Activated naive CD8-positive, alpha-beta T cell treated with anti-CD3 and anti-CD28 coated beads, Interleukin-2, amount 50 U/mL, for 24 hours (primary cell): ENCODE measurements at regions not wholly inside any gene's neighbourhood (a gene's known extent, or its start where the extent isn't known, plus 50 kb on each side); places are given as distances from the start of the nearest gene placed in this dataset.

Experiments used
- ATAC-seq: fragments of 150-1000 bp; cut with Tn5 transposase; one replicate; pipeline ENCODE4 v1.10.0; 2021
- DNase-seq: peaks from one replicate; pipeline ENCODE4 v3.0.0; 2021
- H3K27ac Mint-ChIP-seq: one replicate; pipeline ENCODE4 v1.8.0; 2021; ENCODE audit warnings: mild to moderate bottlenecking, mixed read lengths
- H3K27me3 Mint-ChIP-seq: one replicate; pipeline ENCODE4 v1.8.0; 2021; ENCODE audit warnings: mixed read lengths
- H3K36me3 Mint-ChIP-seq: one replicate; pipeline ENCODE4 v1.8.0; 2021; ENCODE audit warnings: low read depth, mixed read lengths
- H3K4me1 Mint-ChIP-seq: one replicate; pipeline ENCODE4 v1.8.0; 2021; ENCODE audit warnings: mixed read lengths
- H3K4me3 Mint-ChIP-seq: one replicate; pipeline ENCODE4 v1.8.0; 2021; ENCODE audit warnings: mild to moderate bottlenecking, moderate library complexity, mixed read lengths
- H3K9me3 Mint-ChIP-seq: one replicate; pipeline ENCODE4 v1.8.0; 2021; ENCODE audit warnings: mixed read lengths

DNA sequence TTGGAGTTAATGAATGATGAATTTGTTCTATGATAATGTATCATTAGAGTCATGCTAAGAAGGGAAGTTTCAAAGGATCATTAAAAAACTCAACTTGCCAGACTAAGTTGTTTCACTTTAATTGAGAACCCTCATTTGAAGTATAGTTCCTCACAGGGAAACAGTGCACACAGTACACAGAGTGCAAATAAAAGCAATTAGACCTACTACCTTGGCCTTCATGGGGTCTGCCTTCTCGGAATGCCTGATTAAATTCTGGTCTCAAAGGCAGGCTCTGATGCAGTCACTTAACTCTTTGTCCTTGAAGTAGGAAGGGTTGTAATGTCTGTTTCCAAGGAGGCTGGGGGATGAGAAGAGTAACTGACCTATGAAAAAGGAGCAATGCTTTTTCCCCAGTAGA, 457.3 kb downstream of the TBC1D32 start:
- DNase-seq: no peak
- H3K4me3 Mint-ChIP-seq: no peak overlapping the region
- H3K27ac Mint-ChIP-seq: no peak overlapping the region
- no peaks in the 10 kb centered on the region for H3K4me1 Mint-ChIP-seq
- H3K27me3 Mint-ChIP-seq: no peaks in the 10 kb centered on the region
- H3K36me3 Mint-ChIP-seq: no peaks in the 10 kb centered on the region
- no peak for ATAC-seq
- peaks cover 6% of the 10 kb centered on the region for H3K9me3 Mint-ChIP-seq

DNA sequence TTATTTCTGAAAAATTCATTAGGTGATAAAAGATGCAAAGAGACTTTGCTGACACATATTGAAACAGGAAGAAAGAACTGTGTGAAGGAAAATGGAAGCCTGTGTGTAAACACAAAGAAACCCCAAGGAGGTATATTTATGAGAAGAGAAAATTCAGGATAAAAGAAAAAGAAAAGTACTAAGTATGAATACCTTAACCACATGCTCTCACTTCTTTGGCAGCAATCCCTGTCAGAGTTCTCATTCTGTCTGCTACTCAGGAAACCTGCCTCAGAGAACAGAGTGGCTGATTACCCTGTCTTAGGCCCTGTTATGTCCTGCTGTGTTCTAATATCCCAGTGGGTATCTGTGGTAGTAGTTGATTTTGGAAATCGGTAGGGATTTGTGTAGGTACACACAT, 457.9 kb downstream of the TBC1D32 start:
- H3K4me3 Mint-ChIP-seq: no peak overlapping the region
- no peak for ATAC-seq
- H3K27ac Mint-ChIP-seq: no peak overlapping the region
- no peak for DNase-seq
- no peaks in the 10 kb centered on the region for H3K27me3 Mint-ChIP-seq
- H3K9me3 Mint-ChIP-seq: peaks cover 6% of the 10 kb centered on the region
- no peaks in the 10 kb centered on the region for H3K4me1 Mint-ChIP-seq
- no peaks in the 10 kb centered on the region for H3K36me3 Mint-ChIP-seq

DNA sequence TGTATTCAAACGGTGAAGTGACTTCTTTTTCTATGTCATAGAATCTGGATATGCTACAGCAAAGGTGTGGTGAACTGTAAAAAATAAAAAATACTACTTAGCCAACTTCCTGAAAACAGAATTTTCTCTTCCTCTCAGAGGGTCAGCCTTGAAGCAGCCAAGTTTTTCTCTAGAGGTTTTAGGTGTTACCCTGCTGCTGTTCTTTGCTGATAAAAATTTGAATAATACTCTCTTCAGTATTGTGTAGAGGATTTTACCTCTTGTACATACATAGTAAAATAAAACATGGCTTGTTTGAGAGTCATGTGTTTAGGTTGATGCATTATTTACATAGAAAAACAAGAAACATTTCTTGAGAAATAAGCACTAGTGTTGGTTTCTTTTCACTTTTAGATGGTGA, 458.4 kb downstream of the TBC1D32 start:
- Mint-ChIP-seq H3K36me3 (no peaks in the 10 kb centered on the region), H3K4me3 (no peak overlapping the region), H3K27ac (no peak overlapping the region), H3K27me3 (no peaks in the 10 kb centered on the region), H3K4me1 (no peaks in the 10 kb centered on the region), H3K9me3 (peaks cover 6% of the 10 kb centered on the region)
- no peak for DNase-seq
- no peak for ATAC-seq

DNA sequence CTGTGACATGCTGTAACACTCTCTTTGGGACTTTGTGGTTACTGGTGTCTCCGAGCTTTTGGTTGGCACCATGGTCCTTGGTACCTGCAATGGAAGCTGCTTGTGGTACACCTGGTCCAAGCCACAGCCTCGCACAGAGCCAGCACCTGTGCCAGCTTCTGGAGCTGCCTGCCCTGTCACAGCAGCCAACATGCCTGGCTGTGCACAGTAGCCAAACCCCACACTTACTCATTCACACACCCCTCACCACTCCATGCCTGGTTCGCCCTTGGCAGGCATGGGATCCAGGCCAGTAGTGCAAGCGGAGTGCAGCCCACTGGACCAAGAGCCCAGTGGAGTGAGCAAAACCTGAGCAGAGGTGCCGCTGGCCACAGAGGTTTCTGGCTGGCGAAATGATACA, 459.9 kb downstream of the TBC1D32 start:
- Mint-ChIP-seq H3K9me3 (peaks cover 6% of the 10 kb centered on the region), H3K27ac (no peak overlapping the region), H3K4me1 (no peaks in the 10 kb centered on the region), H3K36me3 (no peaks in the 10 kb centered on the region), H3K4me3 (no peak overlapping the region), H3K27me3 (no peaks in the 10 kb centered on the region)
- ATAC-seq: no peak
- DNase-seq: no peak

DNA sequence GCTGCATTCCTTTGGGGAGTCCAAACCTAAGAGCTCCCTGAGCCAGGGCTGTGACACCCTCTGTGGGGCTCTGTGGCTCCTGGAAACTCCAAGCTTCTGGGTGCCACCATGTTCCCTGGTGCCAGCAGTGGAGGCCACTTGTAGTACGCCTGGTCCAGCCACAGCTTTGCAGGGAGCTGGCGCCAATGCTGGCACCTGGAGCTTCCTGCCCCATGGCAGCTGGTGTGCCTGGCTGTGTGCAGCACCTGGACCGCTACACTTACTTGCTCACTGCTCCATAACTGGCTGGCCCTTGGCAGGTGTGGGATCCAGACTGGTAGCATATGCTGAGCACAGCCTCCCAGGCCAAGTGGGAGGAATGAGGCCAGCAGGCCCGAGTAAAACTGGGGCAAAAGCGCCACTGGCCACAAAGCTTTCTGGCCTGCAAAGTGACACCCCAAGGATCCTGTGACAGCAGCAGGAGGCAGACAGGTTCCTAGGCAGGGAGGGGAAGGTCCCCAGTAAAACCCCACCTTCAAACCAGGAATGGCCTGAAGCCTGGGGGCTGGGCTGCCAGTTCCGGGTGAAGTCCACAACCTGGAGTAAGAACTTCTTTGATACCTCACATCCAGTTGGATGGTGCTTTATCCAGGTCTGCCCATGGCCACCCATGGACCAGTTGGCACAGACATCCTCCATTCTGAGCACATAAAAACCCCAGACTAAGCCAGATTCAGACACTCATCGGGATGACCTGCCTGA, 461.0 kb downstream of the TBC1D32 start:
- Mint-ChIP-seq H3K36me3 (no peaks in the 10 kb centered on the region), H3K9me3 (peaks cover 5% of the 10 kb centered on the region), H3K4me3 (no peak overlapping the region), H3K27ac (no peak overlapping the region), H3K27me3 (no peaks in the 10 kb centered on the region), H3K4me1 (no peaks in the 10 kb centered on the region)
- no peak for ATAC-seq
- DNase-seq: no peak

DNA sequence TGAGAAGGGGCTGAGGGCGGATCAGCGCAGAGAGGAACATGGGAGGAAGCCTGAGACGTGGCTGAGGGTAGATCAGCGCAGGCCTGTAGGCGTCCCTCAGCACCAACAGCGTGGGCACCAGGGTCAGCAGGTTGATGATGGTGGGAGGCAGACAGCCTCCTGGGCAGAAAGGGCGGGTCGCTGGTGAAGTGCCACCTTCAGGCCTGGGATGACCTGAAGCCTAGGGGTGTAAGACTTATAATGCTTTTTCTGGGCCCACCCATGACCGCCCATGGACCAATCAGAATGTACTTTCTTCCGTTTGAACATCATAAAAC, 462.1 kb downstream of the TBC1D32 start:
- H3K4me3 Mint-ChIP-seq: no peak overlapping the region

DNA sequence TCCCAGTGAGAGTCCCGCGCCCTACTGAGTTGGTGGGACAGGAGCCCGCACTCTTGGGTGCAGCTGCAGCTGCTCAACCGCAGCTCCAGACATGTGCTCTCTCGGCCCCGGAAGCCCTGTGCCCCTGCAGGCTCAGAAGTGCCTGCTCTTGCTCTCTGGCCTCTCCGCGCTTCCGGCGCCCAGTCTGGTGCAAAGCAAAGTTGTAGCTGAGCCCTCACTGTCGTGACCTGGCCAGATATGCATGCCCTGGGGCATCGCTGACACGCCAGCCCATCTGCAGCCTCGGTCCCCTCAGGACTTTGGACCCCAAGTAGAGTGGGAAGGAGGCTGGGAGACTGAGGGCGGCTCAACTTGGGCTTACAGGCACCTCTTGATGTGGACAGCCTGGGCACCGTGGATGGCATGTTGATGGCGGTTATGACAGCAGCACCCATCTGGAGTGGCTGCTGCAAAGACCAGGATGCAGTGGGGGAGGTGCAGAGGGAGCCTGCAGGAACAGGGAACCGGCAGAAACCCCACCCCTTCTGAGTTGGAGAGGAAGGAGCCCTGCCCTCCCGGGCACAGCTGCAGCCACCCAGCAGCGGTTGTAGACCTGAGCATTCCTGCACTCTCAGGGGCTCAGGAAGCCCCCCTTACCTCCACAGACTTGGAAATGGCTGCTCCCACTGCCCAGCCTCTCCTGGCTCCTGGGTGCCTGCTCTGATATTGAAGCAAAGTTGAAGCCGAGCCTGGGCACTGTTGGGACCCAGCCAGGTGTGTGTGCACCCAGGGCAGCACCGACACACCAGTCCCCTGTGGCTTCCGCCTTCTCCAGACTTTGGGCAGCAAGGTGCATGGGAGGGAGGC, 462.6 kb downstream of the TBC1D32 start:
- Mint-ChIP-seq H3K4me3 (no peak overlapping the region), H3K27ac (no peak overlapping the region), H3K27me3 (no peaks in the 10 kb centered on the region), H3K36me3 (no peaks in the 10 kb centered on the region), H3K4me1 (no peaks in the 10 kb centered on the region), H3K9me3 (no peaks in the 10 kb centered on the region)
- ATAC-seq (no peak), DNase-seq (no peak)

More for the DNA sequence above, 462.1 kb downstream of the TBC1D32 start:
- Mint-ChIP-seq H3K36me3 (no peaks in the 10 kb centered on the region), H3K27ac (no peak overlapping the region), H3K4me1 (no peaks in the 10 kb centered on the region), H3K27me3 (no peaks in the 10 kb centered on the region), H3K9me3 (no peaks in the 10 kb centered on the region)
- no peak for ATAC-seq
- no peak for DNase-seq

DNA sequence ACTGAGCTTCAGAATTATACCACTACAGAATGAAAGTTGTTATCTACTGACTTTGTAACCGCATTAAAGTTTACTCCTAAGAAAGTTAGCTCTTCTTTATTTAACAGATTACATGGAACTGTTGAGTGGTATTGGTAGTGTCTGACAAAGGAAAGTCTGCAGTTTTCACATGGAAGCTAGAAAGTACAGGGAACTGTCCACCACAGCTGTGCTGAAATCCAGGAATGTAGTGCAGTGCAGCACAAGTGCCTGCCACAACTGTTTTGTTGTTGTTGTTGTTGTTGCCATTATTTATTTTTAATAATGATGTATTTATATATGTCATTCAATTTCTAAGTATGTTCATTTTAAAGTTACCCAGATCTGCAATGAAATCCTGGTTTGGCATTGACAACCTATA, 464.9 kb downstream of the TBC1D32 start:
- no peaks in the 10 kb centered on the region for H3K4me1 Mint-ChIP-seq
- no peaks in the 10 kb centered on the region for H3K9me3 Mint-ChIP-seq
- DNase-seq (no peak), ATAC-seq (no peak)
- H3K4me3 Mint-ChIP-seq: no peak overlapping the region
- no peaks in the 10 kb centered on the region for H3K27me3 Mint-ChIP-seq
- H3K36me3 Mint-ChIP-seq: no peaks in the 10 kb centered on the region
- no peak overlapping the region for H3K27ac Mint-ChIP-seq

DNA sequence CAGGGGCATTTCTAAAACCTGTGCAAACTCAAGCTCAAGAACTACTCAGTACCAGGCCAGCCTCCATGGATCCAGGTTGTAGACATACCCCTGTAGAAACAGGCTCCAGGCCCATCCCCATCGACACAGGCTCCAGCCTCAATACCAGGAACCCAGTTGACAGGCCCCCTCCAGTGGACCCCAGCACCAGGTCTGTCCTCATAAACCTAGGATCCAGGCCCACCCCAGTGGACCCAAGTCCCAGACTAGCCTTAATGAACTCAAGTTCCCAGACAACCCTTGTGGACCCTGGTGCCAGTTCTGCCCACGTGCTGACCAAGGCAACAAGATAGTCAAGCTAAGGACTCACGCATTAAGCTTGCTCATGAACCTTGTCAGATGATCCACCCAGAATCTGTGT, 476.9 kb downstream of the TBC1D32 start:
- no peaks in the 10 kb centered on the region for H3K36me3 Mint-ChIP-seq
- H3K4me3 Mint-ChIP-seq: no peak overlapping the region
- no peaks in the 10 kb centered on the region for H3K27me3 Mint-ChIP-seq
- peaks cover 16% of the 10 kb centered on the region for H3K9me3 Mint-ChIP-seq
- no peak overlapping the region for H3K27ac Mint-ChIP-seq
- DNase-seq (no peak), ATAC-seq (no peak)
- no peaks in the 10 kb centered on the region for H3K4me1 Mint-ChIP-seq

DNA sequence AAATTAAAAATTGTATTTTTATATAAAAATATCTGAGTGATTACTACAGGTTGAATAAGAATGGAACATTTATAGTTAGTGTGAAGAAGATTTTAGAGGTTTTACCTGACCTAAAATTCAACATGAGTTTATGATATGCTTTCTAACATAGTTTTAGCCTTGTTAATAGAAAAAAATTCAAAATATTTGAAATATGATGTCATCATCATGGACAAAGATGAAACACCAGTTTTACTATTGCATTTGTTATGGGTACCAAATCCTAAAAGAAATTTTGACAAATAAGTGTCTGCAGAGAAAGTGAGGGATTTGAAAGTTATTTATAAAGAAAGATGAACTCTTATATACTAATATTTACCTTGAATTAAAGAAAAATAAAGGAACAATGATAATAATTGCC, 479.7 kb downstream of the TBC1D32 start:
- DNase-seq (no peak), ATAC-seq (no peak)
- H3K36me3 Mint-ChIP-seq: no peaks in the 10 kb centered on the region
- no peaks in the 10 kb centered on the region for H3K4me1 Mint-ChIP-seq
- H3K27me3 Mint-ChIP-seq: no peaks in the 10 kb centered on the region
- no peak overlapping the region for H3K27ac Mint-ChIP-seq
- no peak overlapping the region for H3K4me3 Mint-ChIP-seq
- peaks cover 10% of the 10 kb centered on the region for H3K9me3 Mint-ChIP-seq

DNA sequence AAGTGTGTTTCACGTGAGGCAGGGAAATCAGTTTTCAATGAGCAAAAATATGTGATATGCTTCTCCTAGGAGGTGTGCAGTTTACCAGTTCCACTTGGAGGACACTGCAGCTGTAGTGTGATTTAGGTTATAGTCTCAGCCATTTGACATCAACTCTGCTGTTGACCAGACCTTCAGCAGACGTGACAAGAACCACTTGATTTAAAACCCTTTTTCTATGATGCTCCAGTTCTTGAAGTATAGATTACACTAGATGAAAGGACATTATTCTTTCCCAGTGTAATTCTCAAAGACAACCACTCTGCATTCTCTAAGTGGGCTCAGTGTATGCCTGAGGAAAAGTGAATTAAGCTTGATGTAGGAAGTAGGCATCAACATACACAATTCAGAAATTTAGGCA, 480.8 kb downstream of the TBC1D32 start:
- DNase-seq (no peak), ATAC-seq (no peak)
- H3K9me3 Mint-ChIP-seq: peaks cover 9% of the 10 kb centered on the region
- H3K36me3 Mint-ChIP-seq: no peaks in the 10 kb centered on the region
- no peak overlapping the region for H3K27ac Mint-ChIP-seq
- no peaks in the 10 kb centered on the region for H3K27me3 Mint-ChIP-seq
- no peaks in the 10 kb centered on the region for H3K4me1 Mint-ChIP-seq
- H3K4me3 Mint-ChIP-seq: no peak overlapping the region

DNA sequence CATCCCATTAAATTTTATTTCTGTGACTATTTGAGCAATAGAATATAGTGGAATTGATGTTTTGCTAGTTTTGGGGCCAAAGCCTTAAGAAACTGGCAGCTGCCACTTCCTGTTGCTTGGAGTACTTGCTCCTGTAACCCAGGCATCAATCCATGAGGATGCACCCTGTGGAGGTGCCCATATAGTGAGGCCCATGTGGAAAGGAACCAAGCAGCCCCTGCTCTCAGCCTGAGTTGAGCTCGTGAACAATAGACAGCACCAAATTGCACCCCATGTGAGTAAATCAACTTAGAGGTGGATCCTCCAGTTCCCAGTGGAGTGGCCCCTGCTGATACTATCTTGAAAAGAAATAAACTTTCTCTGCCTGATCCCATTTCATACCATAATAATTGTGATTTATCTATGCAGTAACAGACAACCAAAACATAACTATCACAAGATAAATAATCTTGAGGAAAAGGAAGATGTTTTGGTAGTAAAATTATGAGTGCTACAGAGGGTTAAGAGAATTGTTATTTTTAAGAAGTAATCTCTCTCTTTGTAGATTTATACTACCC, 481.9 kb downstream of the TBC1D32 start:
- no peaks in the 10 kb centered on the region for H3K9me3 Mint-ChIP-seq
- H3K27ac Mint-ChIP-seq: no peak overlapping the region

DNA sequence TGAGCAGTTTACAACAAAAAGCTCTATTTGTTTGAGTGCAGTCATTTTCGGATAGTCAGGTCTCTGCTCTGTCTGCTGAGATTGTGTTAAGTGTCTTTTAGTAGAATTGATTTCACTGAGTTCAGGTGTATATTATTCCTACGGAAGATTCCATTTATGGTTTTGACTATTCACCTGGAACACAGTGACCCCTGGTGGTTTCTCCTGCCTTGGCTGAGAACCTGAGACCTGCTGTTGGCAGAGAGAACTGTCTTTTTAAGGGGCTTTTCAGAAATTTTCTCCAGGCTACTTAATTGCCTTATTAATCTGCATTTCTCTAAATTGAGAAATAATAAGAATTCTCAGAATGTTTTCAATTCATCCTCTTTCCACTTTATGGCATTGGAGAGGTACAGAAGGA, 508.0 kb downstream of the TBC1D32 start:
- no peaks in the 10 kb centered on the region for H3K9me3 Mint-ChIP-seq
- DNase-seq (peak; percentile 5), ATAC-seq (no peak)
- H3K36me3 Mint-ChIP-seq: no peaks in the 10 kb centered on the region
- no peak overlapping the region for H3K4me3 Mint-ChIP-seq
- no peak overlapping the region for H3K27ac Mint-ChIP-seq
- no peaks in the 10 kb centered on the region for H3K4me1 Mint-ChIP-seq
- H3K27me3 Mint-ChIP-seq: no peaks in the 10 kb centered on the region

More for the DNA sequence above, 481.9 kb downstream of the TBC1D32 start:
- Mint-ChIP-seq H3K4me3 (no peak overlapping the region), H3K4me1 (no peaks in the 10 kb centered on the region), H3K36me3 (no peaks in the 10 kb centered on the region), H3K27me3 (no peaks in the 10 kb centered on the region)
- DNase-seq (no peak), ATAC-seq (no peak)

DNA sequence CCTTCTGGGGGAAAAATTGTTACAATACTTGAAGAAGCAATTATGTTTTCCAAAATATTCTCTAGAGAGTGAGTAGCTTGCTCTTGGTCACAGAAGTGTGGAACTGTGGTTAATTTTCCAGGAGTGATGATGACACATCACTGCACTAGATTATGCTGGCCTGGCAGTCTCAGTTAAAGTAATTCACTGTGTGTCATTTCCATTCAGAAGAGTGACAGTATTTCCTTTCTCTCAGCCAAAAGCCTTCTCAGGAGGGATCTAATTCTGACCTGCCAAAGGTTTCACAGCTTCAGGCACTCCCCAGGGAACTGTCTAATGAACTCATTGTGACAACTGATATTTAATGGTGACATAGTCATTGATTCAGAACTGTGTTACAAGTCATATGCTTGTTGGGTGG, 517.5 kb downstream of the TBC1D32 start:
- ATAC-seq (no peak), DNase-seq (no peak)
- Mint-ChIP-seq H3K36me3 (no peaks in the 10 kb centered on the region), H3K4me3 (no peak overlapping the region), H3K27me3 (no peaks in the 10 kb centered on the region), H3K27ac (no peak overlapping the region), H3K4me1 (no peaks in the 10 kb centered on the region), H3K9me3 (peaks cover 6% of the 10 kb centered on the region)

DNA sequence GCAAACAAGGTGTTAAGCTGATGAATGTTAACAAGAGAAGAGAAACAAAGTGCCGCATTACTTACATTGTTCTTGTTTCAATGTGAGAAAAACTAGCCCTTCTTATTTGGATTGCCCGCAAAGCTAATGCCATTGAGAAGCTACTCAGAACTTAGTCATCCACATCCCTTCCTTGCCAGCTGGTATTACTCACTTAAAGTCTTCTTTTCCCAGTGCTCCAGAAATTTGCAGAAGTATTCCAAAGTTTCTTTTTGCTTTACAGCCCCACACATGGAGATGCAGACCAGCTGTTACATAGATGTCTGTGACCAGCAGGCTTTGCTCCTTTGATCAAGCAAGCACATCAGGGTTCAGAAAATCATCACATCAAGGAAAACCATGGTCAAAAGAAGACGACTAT, 529.0 kb downstream of the TBC1D32 start:
- no peaks in the 10 kb centered on the region for H3K36me3 Mint-ChIP-seq
- no peaks in the 10 kb centered on the region for H3K27me3 Mint-ChIP-seq
- DNase-seq (no peak), ATAC-seq (no peak)
- no peaks in the 10 kb centered on the region for H3K4me1 Mint-ChIP-seq
- H3K27ac Mint-ChIP-seq: no peak overlapping the region
- no peak overlapping the region for H3K4me3 Mint-ChIP-seq
- H3K9me3 Mint-ChIP-seq: peaks cover 11% of the 10 kb centered on the region
